ENCODE measurements at regions not wholly inside any gene's neighbourhood (a gene's known extent, or its start where the extent isn't known, plus 50 kb on each side); places are given as distances from the start of the nearest gene placed in this dataset.

- ChIA-PET POLR2A (no interaction called here), CTCF (no interaction called here)
- no peak for TF ChIP-seq POLR2AphosphoS5 (IDR thresholded peaks at IDR 0.05; ENCODE audit: low read depth, low read length)
- no peak for TF ChIP-seq SIN3A (IDR thresholded peaks at IDR 0.05; ENCODE audit: borderline replicate concordance, insufficient read depth, low read depth, low read length)
- no peak for TF ChIP-seq CTCF (IDR thresholded peaks at IDR 0.05)
- no peak for TF ChIP-seq REST (IDR thresholded peaks at IDR 0.05; ENCODE audit: insufficient read depth in 1 of 2, low read depth in 2 of 2, low read length in 1 of 2)
- no peak for TF ChIP-seq TCF7L2 (IDR thresholded peaks at IDR 0.05; ENCODE audit: low read depth, low read length)
- in situ Hi-C loops (cut with HindIII; ENCODE audit: low pct_unique_long_range_greater_than_20kb, low sequenced_read_pairs) (no loop called here), intact Hi-C loops (cut with micrococcal nuclease; ENCODE audit: unreplicated experiment) (no loop called here)
- ATAC-seq, result no peak
- no TSS peak for BruUV-seq (replicated peaks)
- no peak for DNase-seq (ENCODE audit: low read depth, low spot score)
- Histone ChIP-seq H3K9me3 (ENCODE audit: control insufficient read depth, insufficient read depth, low read depth, low read length) (no peaks in the 10 kb centered on the region), H3K4me1 (ENCODE audit: control insufficient read depth, insufficient read depth, low read length) (no peaks in the 10 kb centered on the region), H3K27ac (ENCODE audit: low read length) (no peak overlapping the region), H3K4me3 (ENCODE audit: low read depth in 2 of 2, low read length in 2 of 2) (no peak overlapping the region), H3K36me3 (ENCODE audit: control insufficient read depth, insufficient read depth, low read length) (no peaks in the 10 kb centered on the region), H3K27me3 (ENCODE audit: control insufficient read depth, insufficient read depth, low read length) (no peaks in the 10 kb centered on the region)
Measured at GRCh38 chr16:74099530-74099929, 197.1 kb upstream of the PSMD7 start.

GRCh38 chr16:74094962-74095361, 201.7 kb upstream of the PSMD7 start:
- no peak overlapping the region for H3K27ac ChIP-seq (ENCODE audit: low read length)
- no TSS peak for BruUV-seq (replicated peaks)
- TF ChIP-seq SIN3A (IDR thresholded peaks at IDR 0.05; ENCODE audit: borderline replicate concordance, insufficient read depth, low read depth, low read length) (no peak), TCF7L2 (IDR thresholded peaks at IDR 0.05; ENCODE audit: low read depth, low read length) (no peak), POLR2AphosphoS5 (IDR thresholded peaks at IDR 0.05; ENCODE audit: low read depth, low read length) (no peak), REST (IDR thresholded peaks at IDR 0.05; ENCODE audit: insufficient read depth in 1 of 2, low read depth in 2 of 2, low read length in 1 of 2) (no peak), CTCF (IDR thresholded peaks at IDR 0.05) (no peak)
- no peaks in the 10 kb centered on the region for H3K36me3 ChIP-seq (ENCODE audit: control insufficient read depth, insufficient read depth, low read length)
- ATAC-seq (no peak), DNase-seq (ENCODE audit: low read depth, low spot score) (no peak)
- H3K4me3 ChIP-seq (ENCODE audit: low read depth in 2 of 2, low read length in 2 of 2), result no peak overlapping the region
- in situ Hi-C loops (cut with HindIII; ENCODE audit: low pct_unique_long_range_greater_than_20kb, low sequenced_read_pairs), result no loop called here
- H3K4me1 ChIP-seq (ENCODE audit: control insufficient read depth, insufficient read depth, low read length), result no peaks in the 10 kb centered on the region
- no peaks in the 10 kb centered on the region for H3K27me3 ChIP-seq (ENCODE audit: control insufficient read depth, insufficient read depth, low read length)
- H3K9me3 ChIP-seq (ENCODE audit: control insufficient read depth, insufficient read depth, low read depth, low read length), result no peaks in the 10 kb centered on the region
- intact Hi-C loops (cut with micrococcal nuclease; ENCODE audit: unreplicated experiment), result no loop called here
- ChIA-PET CTCF (no interaction called here), POLR2A (no interaction called here)

Measured in Panc1 (cell line).